Keratinocyte (primary cell): ENCODE measurements at regions not wholly inside any gene's neighbourhood (a gene's known extent, or its start where the extent isn't known, plus 50 kb on each side); places are given as distances from the start of the nearest gene placed in this dataset.

ENCODE experiments used
- EZH2 ChIP-seq: IDR thresholded peaks from one replicate; pipeline ENCODE4 v1.6.1; 2012; ENCODE audit warnings: inconsistent platforms, mild to moderate bottlenecking, low read length, moderate library complexity
- TF ChIP-seq, protein P1 (sequence below), 3 experiments: IDR thresholded peaks in 1 of 3; conservative IDR thresholded peaks in 1 of 3; optimal IDR thresholded peaks in 1 of 3; 2 replicates in 2 of 3; 3 replicates in 1 of 3; pipeline versions ENCODE3 to v1.5.1; 2011; ENCODE audit warnings: low read length in 3 of 3, mild to moderate bottlenecking in 3 of 3, moderate library complexity in 2 of 3, control low read depth in 1 of 3, inconsistent platforms in 1 of 3; ENCODE audit not compliant: insufficient read depth in 2 of 3; ENCODE audit errors: extremely low read depth in 1 of 3

GRCh38 chr2:122875091-122875865 lies 1119.8 kb downstream of the TSN start:
- TF ChIP-seq, protein P1, sequence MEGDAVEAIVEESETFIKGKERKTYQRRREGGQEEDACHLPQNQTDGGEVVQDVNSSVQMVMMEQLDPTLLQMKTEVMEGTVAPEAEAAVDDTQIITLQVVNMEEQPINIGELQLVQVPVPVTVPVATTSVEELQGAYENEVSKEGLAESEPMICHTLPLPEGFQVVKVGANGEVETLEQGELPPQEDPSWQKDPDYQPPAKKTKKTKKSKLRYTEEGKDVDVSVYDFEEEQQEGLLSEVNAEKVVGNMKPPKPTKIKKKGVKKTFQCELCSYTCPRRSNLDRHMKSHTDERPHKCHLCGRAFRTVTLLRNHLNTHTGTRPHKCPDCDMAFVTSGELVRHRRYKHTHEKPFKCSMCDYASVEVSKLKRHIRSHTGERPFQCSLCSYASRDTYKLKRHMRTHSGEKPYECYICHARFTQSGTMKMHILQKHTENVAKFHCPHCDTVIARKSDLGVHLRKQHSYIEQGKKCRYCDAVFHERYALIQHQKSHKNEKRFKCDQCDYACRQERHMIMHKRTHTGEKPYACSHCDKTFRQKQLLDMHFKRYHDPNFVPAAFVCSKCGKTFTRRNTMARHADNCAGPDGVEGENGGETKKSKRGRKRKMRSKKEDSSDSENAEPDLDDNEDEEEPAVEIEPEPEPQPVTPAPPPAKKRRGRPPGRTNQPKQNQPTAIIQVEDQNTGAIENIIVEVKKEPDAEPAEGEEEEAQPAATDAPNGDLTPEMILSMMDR (optimal IDR thresholded peaks at IDR 0.05 in 1 of 3, IDR thresholded peaks at IDR 0.05 in 1 of 3, conservative IDR thresholded peaks at IDR 0.05 in 1 of 3; ENCODE audit: extremely low read depth in 1 of 3, insufficient read depth in 2 of 3, low read length in 3 of 3), result no peak
- no peak for TF ChIP-seq EZH2
